ENCODE measurements at regions not wholly inside any gene's neighbourhood (a gene's known extent, or its start where the extent isn't known, plus 50 kb on each side); places are given as distances from the start of the nearest gene placed in this dataset.
"Not testable (repeated sequence)": the region's sequence is repeated elsewhere in the genome, so short reads cannot be mapped to it uniquely, and the experiment has no call there.

- H3K4me3 ChIP-seq (ENCODE audit: control insufficient read depth in 2 of 3, extremely low read depth in 1 of 3, insufficient read depth in 2 of 3, low read depth in 1 of 3, low read length in 3 of 3) = no peak overlapping the region
- H3K9ac ChIP-seq (ENCODE audit: control insufficient read depth, extremely low read depth, insufficient read depth, low read length) = no peak overlapping the region
- no peaks in the 10 kb centered on the region for H3K9me3 ChIP-seq (ENCODE audit: control insufficient read depth, low read depth, low read length)
- no peak for FAIRE-seq
- no peak overlapping the region for H2AFZ ChIP-seq (ENCODE audit: control insufficient read depth, low read length)
- TF ChIP-seq EZH2 (IDR thresholded peaks at IDR 0.05; ENCODE audit: low read length) = no peak
- TF ChIP-seq CTCF (optimal IDR thresholded peaks at IDR 0.05 in 1 of 3, IDR thresholded peaks at IDR 0.05 in 1 of 3, conservative IDR thresholded peaks at IDR 0.05 in 1 of 3; ENCODE audit: extremely low read depth in 1 of 3, insufficient read depth in 2 of 3, low read length in 3 of 3) = no peak
- no peak overlapping the region for H3K4me2 ChIP-seq (ENCODE audit: control insufficient read depth, extremely low read depth, insufficient read depth, low read depth, low read length)
- H3K4me1 ChIP-seq (ENCODE audit: control insufficient read depth, extremely low read depth, insufficient read depth, low read length) = no peaks in the 10 kb centered on the region
- no peaks in the 10 kb centered on the region for H3K79me2 ChIP-seq (ENCODE audit: control insufficient read depth, insufficient read depth, low read length)
- H3K27me3 ChIP-seq (ENCODE audit: control insufficient read depth, extremely low read depth, insufficient read depth, low read length) = no peaks in the 10 kb centered on the region
- no peaks in the 10 kb centered on the region for H3K36me3 ChIP-seq (ENCODE audit: control insufficient read depth in 2 of 2, extremely low read depth in 1 of 2, insufficient read depth in 2 of 2, low read length in 2 of 2)
- dilution Hi-C loops (cut with MboI; ENCODE audit: extremely low pct_ligation_motif_present, low sequenced_read_pairs) = no loop called here
- H3K9me1 ChIP-seq (ENCODE audit: control insufficient read depth, extremely low read depth, insufficient read depth, low read length) = no peaks in the 10 kb centered on the region
- H4K20me1 ChIP-seq (ENCODE audit: control insufficient read depth, extremely low read depth, insufficient read depth, low read length) = no peaks in the 10 kb centered on the region
- DNase-seq (ENCODE audit: low read depth, low spot score) = no peak
- H3K27ac ChIP-seq (ENCODE audit: control insufficient read depth, insufficient read depth, low read length) = no peak overlapping the region
Observed at GRCh38 chr6:27043244-27043643, 204.3 kb upstream of the PRSS16 start.

GRCh38 chr6:27045131-27045530 lies 202.4 kb upstream of the PRSS16 start:
- H3K4me2 ChIP-seq (ENCODE audit: control insufficient read depth, extremely low read depth, insufficient read depth, low read depth, low read length); H3K27me3 ChIP-seq (ENCODE audit: control insufficient read depth, extremely low read depth, insufficient read depth, low read length); H3K79me2 ChIP-seq (ENCODE audit: control insufficient read depth, insufficient read depth, low read length); FAIRE-seq; H3K27ac ChIP-seq (ENCODE audit: control insufficient read depth, insufficient read depth, low read length); H3K9me3 ChIP-seq (ENCODE audit: control insufficient read depth, low read depth, low read length); H4K20me1 ChIP-seq (ENCODE audit: control insufficient read depth, extremely low read depth, insufficient read depth, low read length); H3K4me1 ChIP-seq (ENCODE audit: control insufficient read depth, extremely low read depth, insufficient read depth, low read length); H2AFZ ChIP-seq (ENCODE audit: control insufficient read depth, low read length); H3K36me3 ChIP-seq (ENCODE audit: control insufficient read depth in 2 of 2, extremely low read depth in 1 of 2, insufficient read depth in 2 of 2, low read length in 2 of 2); dilution Hi-C loops (cut with MboI; ENCODE audit: extremely low pct_ligation_motif_present, low sequenced_read_pairs); H3K9me1 ChIP-seq (ENCODE audit: control insufficient read depth, extremely low read depth, insufficient read depth, low read length); H3K4me3 ChIP-seq (ENCODE audit: control insufficient read depth in 2 of 3, extremely low read depth in 1 of 3, insufficient read depth in 2 of 3, low read depth in 1 of 3, low read length in 3 of 3); H3K9ac ChIP-seq (ENCODE audit: control insufficient read depth, extremely low read depth, insufficient read depth, low read length); DNase-seq (ENCODE audit: low read depth, low spot score): not testable (repeated sequence)

- DNase-seq (ENCODE audit: low read depth, low spot score); H3K4me2 ChIP-seq (ENCODE audit: control insufficient read depth, extremely low read depth, insufficient read depth, low read depth, low read length); FAIRE-seq; H2AFZ ChIP-seq (ENCODE audit: control insufficient read depth, low read length); H3K9me1 ChIP-seq (ENCODE audit: control insufficient read depth, extremely low read depth, insufficient read depth, low read length); H3K9ac ChIP-seq (ENCODE audit: control insufficient read depth, extremely low read depth, insufficient read depth, low read length); H4K20me1 ChIP-seq (ENCODE audit: control insufficient read depth, extremely low read depth, insufficient read depth, low read length); H3K79me2 ChIP-seq (ENCODE audit: control insufficient read depth, insufficient read depth, low read length); H3K36me3 ChIP-seq (ENCODE audit: control insufficient read depth in 2 of 2, extremely low read depth in 1 of 2, insufficient read depth in 2 of 2, low read length in 2 of 2); H3K9me3 ChIP-seq (ENCODE audit: control insufficient read depth, low read depth, low read length); dilution Hi-C loops (cut with MboI; ENCODE audit: extremely low pct_ligation_motif_present, low sequenced_read_pairs); H3K4me1 ChIP-seq (ENCODE audit: control insufficient read depth, extremely low read depth, insufficient read depth, low read length); H3K27me3 ChIP-seq (ENCODE audit: control insufficient read depth, extremely low read depth, insufficient read depth, low read length); H3K27ac ChIP-seq (ENCODE audit: control insufficient read depth, insufficient read depth, low read length); H3K4me3 ChIP-seq (ENCODE audit: control insufficient read depth in 2 of 3, extremely low read depth in 1 of 3, insufficient read depth in 2 of 3, low read depth in 1 of 3, low read length in 3 of 3): not testable (repeated sequence)
Observed at GRCh38 chr6:27047725-27048124, 199.8 kb upstream of the PRSS16 start.
